ENCODE measurements at regions not wholly inside any gene's neighbourhood (a gene's known extent, or its start where the extent isn't known, plus 50 kb on each side); places are given as distances from the start of the nearest gene placed in this dataset.

DNA sequence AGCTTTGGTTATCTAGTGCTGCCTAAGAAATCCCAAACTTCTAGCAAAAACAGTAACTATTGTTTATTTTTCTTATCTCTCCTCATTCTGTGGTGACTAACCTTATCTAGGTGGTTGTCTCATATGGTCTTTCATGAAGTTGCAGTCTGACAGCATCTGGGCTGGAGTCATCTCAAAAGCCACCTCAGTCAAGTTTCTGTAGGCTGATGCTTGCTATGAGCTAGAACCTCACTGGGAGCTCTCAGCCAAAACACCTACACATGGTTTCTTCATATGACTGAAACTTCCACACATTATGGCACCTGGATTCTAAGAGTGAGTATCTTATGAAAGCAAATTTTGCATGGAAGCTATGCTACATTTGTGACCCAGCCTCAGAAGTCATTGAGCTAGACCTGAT is 596.4 kb upstream of the VRK2 start:
- H3K27me3 ChIP-seq (replicated peaks in 1 of 4; ENCODE audit: control insufficient read depth in 3 of 4, extremely low read depth in 1 of 4, insufficient read depth in 3 of 4, low read length in 3 of 4): no peaks in the 10 kb centered on the region
- H2AFZ ChIP-seq (ENCODE audit: low read length): no peak overlapping the region
- no peaks in the 10 kb centered on the region for H3K79me1 ChIP-seq (ENCODE audit: low read depth, low read length)
- H3K14ac ChIP-seq (ENCODE audit: insufficient read length): no peak overlapping the region
- H4K5ac ChIP-seq (ENCODE audit: insufficient read length, low read depth, low read length): no peak overlapping the region
- no peak overlapping the region for H2AK5ac ChIP-seq (ENCODE audit: low read depth, low read length)
- no peak overlapping the region for H4K8ac ChIP-seq (ENCODE audit: extremely low read depth, insufficient read depth, low read length)
- H3K79me2 ChIP-seq (ENCODE audit: control insufficient read depth in 1 of 2, insufficient read depth in 2 of 2, low read length in 2 of 2): no peaks in the 10 kb centered on the region
- no peaks in the 10 kb centered on the region for H3K23me2 ChIP-seq (ENCODE audit: low read depth, low read length)
- H4K20me1 ChIP-seq (replicated peaks in 1 of 2; ENCODE audit: control insufficient read depth in 1 of 2, insufficient read depth in 2 of 2, low read length in 2 of 2): no peaks in the 10 kb centered on the region
- H2BK5ac ChIP-seq (ENCODE audit: low read depth, low read length): no peak overlapping the region
- H3K23ac ChIP-seq (ENCODE audit: insufficient read length): no peak overlapping the region
- no peak overlapping the region for H2BK120ac ChIP-seq (replicated peaks; ENCODE audit: low read depth, low read length)
- H3K9me3 ChIP-seq (ENCODE audit: insufficient read depth in 2 of 2, low read depth in 1 of 2, low read length in 1 of 2): no peaks in the 10 kb centered on the region
- no peaks in the 10 kb centered on the region for H3K4me1 ChIP-seq (replicated peaks in 1 of 4; ENCODE audit: control insufficient read depth in 3 of 4, insufficient read depth in 4 of 4, low read length in 3 of 4)
- no peak overlapping the region for H3K4me3 ChIP-seq (ENCODE audit: extremely low read depth in 1 of 4, insufficient read depth in 2 of 4, low read depth in 3 of 4, low read length in 4 of 4)
- no peak for TF ChIP-seq TBP (IDR thresholded peaks at IDR 0.05; ENCODE audit: low read depth, low read length)
- TF ChIP-seq, protein P1, sequence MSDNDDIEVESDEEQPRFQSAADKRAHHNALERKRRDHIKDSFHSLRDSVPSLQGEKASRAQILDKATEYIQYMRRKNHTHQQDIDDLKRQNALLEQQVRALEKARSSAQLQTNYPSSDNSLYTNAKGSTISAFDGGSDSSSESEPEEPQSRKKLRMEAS (IDR thresholded peaks at IDR 0.05): no peak
- no peak for TF ChIP-seq GTF2F1 (IDR thresholded peaks at IDR 0.05; ENCODE audit: borderline replicate concordance, low read depth, low read length)
- no peak for TF ChIP-seq CBX5 (IDR thresholded peaks at IDR 0.05; ENCODE audit: low read depth, low read length)
- TF ChIP-seq EGR1 (IDR thresholded peaks at IDR 0.05; ENCODE audit: borderline replicate concordance, low read depth, low read length): no peak
- TF ChIP-seq ATF3 (IDR thresholded peaks at IDR 0.05; ENCODE audit: insufficient read depth, low read depth, low read length): no peak
- no peak for TF ChIP-seq MAFK (IDR thresholded peaks at IDR 0.05; ENCODE audit: low read depth, low read length)
- TF ChIP-seq CTBP2 (IDR thresholded peaks at IDR 0.05; ENCODE audit: borderline replicate concordance, insufficient read depth, insufficient read length, low read length): no peak
- no peak for TF ChIP-seq SP2 (IDR thresholded peaks at IDR 0.05; ENCODE audit: low read length)
- TF ChIP-seq POLR2A (IDR thresholded peaks at IDR 0.05; ENCODE audit: control extremely low read depth in 1 of 2, low read depth in 2 of 2, low read length in 2 of 2): no peak
- no peak for TF ChIP-seq PHF8 (conservative IDR thresholded peaks at IDR 0.05; ENCODE audit: low read depth, low read length)
- no peak for TF ChIP-seq SIX5 (IDR thresholded peaks at IDR 0.05; ENCODE audit: low read depth, low read length)
- no peak for TF ChIP-seq NANOG (IDR thresholded peaks at IDR 0.05; ENCODE audit: insufficient read depth, low read depth, low read length, poor library complexity, severe bottlenecking)
- no peak for TF ChIP-seq E2F6 (IDR thresholded peaks at IDR 0.05)
- no peak overlapping the region for H3K18ac ChIP-seq (ENCODE audit: extremely low read depth, low read length)
- no peak overlapping the region for H3K27ac ChIP-seq (ENCODE audit: low read depth, low read length)
- no peak overlapping the region for H2BK12ac ChIP-seq (ENCODE audit: low read depth, low read length)
- FAIRE-seq (no peak), DNase-seq (ENCODE audit: low read depth in 1 of 2, low spot score in 2 of 2) (no peak)
- no peak overlapping the region for H3K4me2 ChIP-seq (ENCODE audit: insufficient read depth in 1 of 2, low read depth in 2 of 2, low read length in 2 of 2)
- no peak overlapping the region for H2BK15ac ChIP-seq (ENCODE audit: low read length)
- no peak overlapping the region for H4K91ac ChIP-seq (replicated peaks; ENCODE audit: insufficient read length, low read length)
- POLR2A ChIA-PET (ENCODE audit: partially characterized antibody): no interaction called here
- CTCF ChIA-PET (ENCODE audit: partially characterized antibody): interaction anchor here (0.7 to 1.5 kb wide), 3 partner anchors 9 to 48 kb away, joined by 3 to 4 read pairs (median 3); no protein-coding TSS in a partner anchor
- H3K9ac ChIP-seq (replicated peaks in 1 of 4; ENCODE audit: extremely low read depth in 1 of 4, low read depth in 3 of 4, low read length in 3 of 4): no peak overlapping the region
- H3K36me3 ChIP-seq (ENCODE audit: control insufficient read depth in 2 of 4, insufficient read depth in 4 of 4, low read length in 3 of 4): no peaks in the 10 kb centered on the region
- H2BK20ac ChIP-seq (ENCODE audit: low read length): no peak overlapping the region
- no peak overlapping the region for H3K56ac ChIP-seq (replicated peaks; ENCODE audit: insufficient read length, low read depth, low read length)
- H3K4ac ChIP-seq (replicated peaks; ENCODE audit: insufficient read length, low read depth, low read length): no peak overlapping the region

All from H1 (cell line).